GM19468 (cell line): ENCODE measurements at regions not wholly inside any gene's neighbourhood (a gene's known extent, or its start where the extent isn't known, plus 50 kb on each side); places are given as distances from the start of the nearest gene placed in this dataset.
"Not testable (repeated sequence)": the region's sequence is repeated elsewhere in the genome, so short reads cannot be mapped to it uniquely, and the experiment has no call there.

ENCODE experiments used
- ATAC-seq: cut with Tn5 transposase; IDR thresholded peaks from one replicate; pipeline ENCODE4 v1.9.1; 2021; ENCODE audit warnings: mild to moderate bottlenecking, moderate library complexity, moderate number of reproducible peaks; ENCODE audit not compliant: unreplicated experiment; ENCODE audit errors: extremely low read depth

- no peak for ATAC-seq
Observed at GRCh38 chr14:25699981-25700380, 650.0 kb upstream of the STXBP6 start.

- no peak for ATAC-seq
Observed at GRCh38 chr14:25698111-25698510, 648.2 kb upstream of the STXBP6 start.

- ATAC-seq = no peak
Observed at GRCh38 chr14:25696176-25696575, 646.2 kb upstream of the STXBP6 start.

GRCh38 chr14:25685004-25685403, 635.1 kb upstream of the STXBP6 start:
- ATAC-seq = no peak

GRCh38 chr14:25680934-25681333, 631.0 kb upstream of the STXBP6 start:
- no peak for ATAC-seq

GRCh38 chr14:25680511-25680910, 630.6 kb upstream of the STXBP6 start:
- ATAC-seq = not testable (repeated sequence)

GRCh38 chr14:25677111-25677510, 627.2 kb upstream of the STXBP6 start:
- ATAC-seq = no peak

GRCh38 chr14:25667387-25667786, 617.4 kb upstream of the STXBP6 start:
- no peak for ATAC-seq

GRCh38 chr14:25666877-25667276, 616.9 kb upstream of the STXBP6 start:
- ATAC-seq = no peak

- no peak for ATAC-seq
Observed at GRCh38 chr14:25658988-25659387, 609.0 kb upstream of the STXBP6 start.

GRCh38 chr14:25630447-25630846, 580.5 kb upstream of the STXBP6 start:
- ATAC-seq = no peak

GRCh38 chr14:25628978-25629377, 579.0 kb upstream of the STXBP6 start:
- ATAC-seq = no peak

- ATAC-seq = no peak
Observed at GRCh38 chr14:25628390-25628789, 578.4 kb upstream of the STXBP6 start.

GRCh38 chr14:25626986-25627385, 577.0 kb upstream of the STXBP6 start:
- no peak for ATAC-seq

- no peak for ATAC-seq
Observed at GRCh38 chr14:25622763-25623162, 572.8 kb upstream of the STXBP6 start.

- ATAC-seq = no peak
Observed at GRCh38 chr14:25620515-25620914, 570.6 kb upstream of the STXBP6 start.

- no peak for ATAC-seq
Observed at GRCh38 chr14:25615174-25615573, 565.2 kb upstream of the STXBP6 start.

GRCh38 chr14:25607192-25607591, 557.2 kb upstream of the STXBP6 start:
- no peak for ATAC-seq

GRCh38 chr14:25602106-25602505, 552.2 kb upstream of the STXBP6 start:
- ATAC-seq = no peak

GRCh38 chr14:25588751-25589150, 538.8 kb upstream of the STXBP6 start:
- no peak for ATAC-seq

- ATAC-seq = no peak
Observed at GRCh38 chr14:25574628-25575325, 524.8 kb upstream of the STXBP6 start.

- no peak for ATAC-seq
Observed at GRCh38 chr14:25570483-25570882, 520.5 kb upstream of the STXBP6 start.
